Kidney glomerular epithelial cell (primary cell): ENCODE measurements at regions not wholly inside any gene's neighbourhood (a gene's known extent, or its start where the extent isn't known, plus 50 kb on each side); places are given as distances from the start of the nearest gene placed in this dataset.
"Not testable (repeated sequence)": the region's sequence is repeated elsewhere in the genome, so short reads cannot be mapped to it uniquely, and the experiment has no call there.

ENCODE experiments used
- DNase-seq: peaks from one replicate; lab custom pipeline; 2025; lab: John Stamatoyannopoulos, UW

- DNase-seq, result no peak
Measured at GRCh38 chr5:13045897-13046551, 898.5 kb downstream of the DNAH5 start.

- no peak for DNase-seq
Measured at GRCh38 chr5:13034061-13034460, 910.4 kb downstream of the DNAH5 start.

- no peak for DNase-seq
Measured at GRCh38 chr5:13029211-13029610, 915.3 kb downstream of the DNAH5 start.

- no peak for DNase-seq
Measured at GRCh38 chr5:13027874-13028273, 916.6 kb downstream of the DNAH5 start.

- DNase-seq, result no peak
Measured at GRCh38 chr5:13019729-13020128, 924.8 kb downstream of the DNAH5 start.

GRCh38 chr5:13003457-13003856, 941.0 kb downstream of the DNAH5 start:
- DNase-seq, result no peak

- no peak for DNase-seq
Measured at GRCh38 chr5:12999667-13000066, 944.8 kb downstream of the DNAH5 start.

- no peak for DNase-seq
Measured at GRCh38 chr5:12985142-12985541, 959.3 kb downstream of the DNAH5 start.

- DNase-seq, result no peak
Measured at GRCh38 chr5:12974856-12975255, 969.6 kb downstream of the DNAH5 start.

- DNase-seq, result no peak
Measured at GRCh38 chr5:12965804-12966203, 978.7 kb downstream of the DNAH5 start.

GRCh38 chr5:12959713-12960112, 984.8 kb downstream of the DNAH5 start:
- DNase-seq, result no peak

- no peak for DNase-seq
Measured at GRCh38 chr5:12952409-12952808, 992.1 kb downstream of the DNAH5 start.

- no peak for DNase-seq
Measured at GRCh38 chr5:12951846-12952245, 992.6 kb downstream of the DNAH5 start.

GRCh38 chr5:12947379-12947778, 997.1 kb downstream of the DNAH5 start:
- DNase-seq, result no peak

- not testable (repeated sequence) for DNase-seq
Measured at GRCh38 chr5:12945477-12945876, 999.0 kb downstream of the DNAH5 start.

- no peak for DNase-seq
Measured at GRCh38 chr5:12936221-12936620, 1008.3 kb downstream of the DNAH5 start.

- no peak for DNase-seq
Measured at GRCh38 chr5:12934722-12935121, 1009.8 kb downstream of the DNAH5 start.

- no peak for DNase-seq
Measured at GRCh38 chr5:12920527-12920926, 1016.3 kb upstream of the CTNND2 start.

- no peak for DNase-seq
Measured at GRCh38 chr5:12911156-12911555, 1006.9 kb upstream of the CTNND2 start.

GRCh38 chr5:12910641-12911040, 1006.4 kb upstream of the CTNND2 start:
- DNase-seq, result no peak

- DNase-seq, result no peak
Measured at GRCh38 chr5:12902611-12903010, 998.4 kb upstream of the CTNND2 start.

GRCh38 chr5:12901696-12902095, 997.5 kb upstream of the CTNND2 start:
- DNase-seq, result no peak

GRCh38 chr5:12896086-12896485, 991.8 kb upstream of the CTNND2 start:
- DNase-seq, result no peak

- DNase-seq, result no peak
Measured at GRCh38 chr5:12885018-12885417, 980.8 kb upstream of the CTNND2 start.

GRCh38 chr5:12883395-12883794, 979.1 kb upstream of the CTNND2 start:
- DNase-seq, result no peak
